ENCODE measurements at regions not wholly inside any gene's neighbourhood (a gene's known extent, or its start where the extent isn't known, plus 50 kb on each side); places are given as distances from the start of the nearest gene placed in this dataset.
"Not testable (repeated sequence)": the region's sequence is repeated elsewhere in the genome, so short reads cannot be mapped to it uniquely, and the experiment has no call there.

GRCh38 chr19:23547156-23547555, 139.9 kb downstream of the ZNF675 start:
- no peaks in the 10 kb centered on the region for H3K36me3 ChIP-seq (ENCODE audit: control insufficient read depth in 2 of 3, insufficient read depth in 3 of 3, low read length in 3 of 3)
- H3K27me3 ChIP-seq (ENCODE audit: control insufficient read depth, insufficient read depth, low read length) = no peaks in the 10 kb centered on the region
- no peak overlapping the region for H3K27ac ChIP-seq (ENCODE audit: low read depth in 2 of 2, low read length in 2 of 2)
- H3K9ac ChIP-seq (ENCODE audit: low read length in 3 of 3) = no peak overlapping the region
- no peak for TF ChIP-seq CTCF (IDR thresholded peaks at IDR 0.05; ENCODE audit: borderline replicate concordance, extremely low read depth, insufficient read depth)
- no peaks in the 10 kb centered on the region for H3K4me1 ChIP-seq (ENCODE audit: control insufficient read depth in 2 of 3, insufficient read depth in 2 of 3, low read depth in 1 of 3, low read length in 3 of 3)
- H3K4me3 ChIP-seq (ENCODE audit: low read length in 3 of 3) = no peak overlapping the region
- H3K9me3 ChIP-seq (ENCODE audit: control insufficient read depth in 2 of 3, insufficient read depth in 1 of 3, low read length in 3 of 3) = no peaks in the 10 kb centered on the region
- DNase-seq = no peak
- no peak for FAIRE-seq
- intact Hi-C loops (cut with DNase I) = no loop called here

DNA sequence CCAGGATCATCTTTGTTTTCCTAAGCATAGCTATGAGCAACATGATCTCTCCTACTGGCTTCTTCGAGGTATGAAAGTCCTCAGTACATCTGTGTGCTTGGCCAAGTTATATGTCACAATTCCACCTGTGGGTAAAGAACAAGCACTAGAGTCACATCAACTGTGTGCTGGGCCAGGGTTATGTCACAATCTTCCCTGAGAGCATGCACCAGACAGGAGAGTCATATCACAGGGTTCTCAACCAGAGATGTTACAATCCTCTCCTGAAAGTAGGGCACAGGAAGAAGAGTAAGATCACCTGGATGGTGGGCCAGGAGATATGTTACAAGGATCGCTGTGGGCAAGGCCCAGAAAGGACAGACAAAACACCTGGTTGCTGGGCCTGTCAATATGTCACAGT, 143.7 kb downstream of the ZNF675 start:
- H3K9ac ChIP-seq (ENCODE audit: low read length in 3 of 3) = no peak overlapping the region
- no peaks in the 10 kb centered on the region for H3K4me1 ChIP-seq (ENCODE audit: control insufficient read depth in 2 of 3, insufficient read depth in 2 of 3, low read depth in 1 of 3, low read length in 3 of 3)
- DNase-seq (no peak), FAIRE-seq (no peak)
- intact Hi-C loops (cut with DNase I) = no loop called here
- no peaks in the 10 kb centered on the region for H3K27me3 ChIP-seq (ENCODE audit: control insufficient read depth, insufficient read depth, low read length)
- no peak for TF ChIP-seq CTCF (IDR thresholded peaks at IDR 0.05; ENCODE audit: borderline replicate concordance, extremely low read depth, insufficient read depth)
- H3K36me3 ChIP-seq (ENCODE audit: control insufficient read depth in 2 of 3, insufficient read depth in 3 of 3, low read length in 3 of 3) = no peaks in the 10 kb centered on the region
- H3K4me3 ChIP-seq (ENCODE audit: low read length in 3 of 3) = no peak overlapping the region
- H3K27ac ChIP-seq (ENCODE audit: low read depth in 2 of 2, low read length in 2 of 2) = no peak overlapping the region
- no peaks in the 10 kb centered on the region for H3K9me3 ChIP-seq (ENCODE audit: control insufficient read depth in 2 of 3, insufficient read depth in 1 of 3, low read length in 3 of 3)

GRCh38 chr19:23542562-23542961, 144.4 kb downstream of the ZNF675 start:
- no peak overlapping the region for H3K4me3 ChIP-seq (ENCODE audit: low read length in 3 of 3)
- no peak for DNase-seq
- no peak overlapping the region for H3K9ac ChIP-seq (ENCODE audit: low read length in 3 of 3)
- no peaks in the 10 kb centered on the region for H3K36me3 ChIP-seq (ENCODE audit: control insufficient read depth in 2 of 3, insufficient read depth in 3 of 3, low read length in 3 of 3)
- TF ChIP-seq CTCF (IDR thresholded peaks at IDR 0.05; ENCODE audit: borderline replicate concordance, extremely low read depth, insufficient read depth) = no peak
- intact Hi-C loops (cut with DNase I) = no loop called here
- H3K27me3 ChIP-seq (ENCODE audit: control insufficient read depth, insufficient read depth, low read length) = no peaks in the 10 kb centered on the region
- H3K9me3 ChIP-seq (ENCODE audit: control insufficient read depth in 2 of 3, insufficient read depth in 1 of 3, low read length in 3 of 3) = no peaks in the 10 kb centered on the region
- no peak overlapping the region for H3K27ac ChIP-seq (ENCODE audit: low read depth in 2 of 2, low read length in 2 of 2)
- H3K4me1 ChIP-seq (ENCODE audit: control insufficient read depth in 2 of 3, insufficient read depth in 2 of 3, low read depth in 1 of 3, low read length in 3 of 3) = no peaks in the 10 kb centered on the region
- FAIRE-seq = no peak

GRCh38 chr19:23541991-23542390, 145.0 kb downstream of the ZNF675 start:
- H3K4me3 ChIP-seq (ENCODE audit: low read length in 3 of 3) = no peak overlapping the region
- H3K9ac ChIP-seq (ENCODE audit: low read length in 3 of 3) = no peak overlapping the region
- FAIRE-seq = no peak
- H3K4me1 ChIP-seq (ENCODE audit: control insufficient read depth in 2 of 3, insufficient read depth in 2 of 3, low read depth in 1 of 3, low read length in 3 of 3) = no peaks in the 10 kb centered on the region
- no peak overlapping the region for H3K27ac ChIP-seq (ENCODE audit: low read depth in 2 of 2, low read length in 2 of 2)
- TF ChIP-seq CTCF (IDR thresholded peaks at IDR 0.05; ENCODE audit: borderline replicate concordance, extremely low read depth, insufficient read depth) = no peak
- no peaks in the 10 kb centered on the region for H3K27me3 ChIP-seq (ENCODE audit: control insufficient read depth, insufficient read depth, low read length)
- DNase-seq = no peak
- H3K9me3 ChIP-seq (ENCODE audit: control insufficient read depth in 2 of 3, insufficient read depth in 1 of 3, low read length in 3 of 3) = no peaks in the 10 kb centered on the region
- H3K36me3 ChIP-seq (ENCODE audit: control insufficient read depth in 2 of 3, insufficient read depth in 3 of 3, low read length in 3 of 3) = no peaks in the 10 kb centered on the region
- intact Hi-C loops (cut with DNase I) = no loop called here

- H3K4me1 ChIP-seq (ENCODE audit: control insufficient read depth in 2 of 3, insufficient read depth in 2 of 3, low read depth in 1 of 3, low read length in 3 of 3); H3K27me3 ChIP-seq (ENCODE audit: control insufficient read depth, insufficient read depth, low read length); intact Hi-C loops (cut with DNase I); FAIRE-seq; H3K9ac ChIP-seq (ENCODE audit: low read length in 3 of 3); H3K4me3 ChIP-seq (ENCODE audit: low read length in 3 of 3); H3K9me3 ChIP-seq (ENCODE audit: control insufficient read depth in 2 of 3, insufficient read depth in 1 of 3, low read length in 3 of 3); H3K36me3 ChIP-seq (ENCODE audit: control insufficient read depth in 2 of 3, insufficient read depth in 3 of 3, low read length in 3 of 3); DNase-seq; H3K27ac ChIP-seq (ENCODE audit: low read depth in 2 of 2, low read length in 2 of 2): not testable (repeated sequence)
Measured at GRCh38 chr19:23540180-23540579, 144.9 kb upstream of the ZNF91 start.
